Heart left ventricle (tissue), 16 donors: ENCODE measurements at regions not wholly inside any gene's neighbourhood (a gene's known extent, or its start where the extent isn't known, plus 50 kb on each side); places are given as distances from the start of the nearest gene placed in this dataset.

Experiments
- ATAC-seq, 4 donors: fragments of 200-7000 bp; cut with Tn5 transposase; one replicate each; pipeline ENCODE4 v1.9.1; 2020 to 2022; ENCODE audit warnings: moderate library complexity in 4 of 4, mild to moderate bottlenecking in 3 of 4, moderate number of reproducible peaks in 1 of 4
- DNase-seq, 5 donors: peaks; one replicate each; pipeline ENCODE4 v3.0.0-alpha.2; 2020
- H3K27ac ChIP-seq, 12 donors: fragments of 200-600 bp; sonication (generic) in 4 of 12; one replicate each; pipeline versions ENCODE4 v1.5.0 to v1.8.0; 2016 to 2022; ENCODE audit warnings: mild to moderate bottlenecking in 2 of 12
- H3K27me3 ChIP-seq, 9 donors: fragments of 200-600 bp; sonication (generic) in 2 of 9; one replicate each; pipeline versions ENCODE4 v1.5.1 to v1.8.0; 2016 to 2022; ENCODE audit warnings: mild to moderate bottlenecking in 3 of 9
- H3K36me3 ChIP-seq, 9 donors: fragments of 200-600 bp; sonication (generic) in 2 of 9; one replicate each; pipeline versions ENCODE4 v1.5.0 to v1.8.0; 2018 to 2022; ENCODE audit warnings: mild to moderate bottlenecking in 2 of 9
- H3K4me1 ChIP-seq, 12 donors: fragments of 200-600 bp; sonication (generic) in 4 of 12; one replicate each; pipeline versions ENCODE4 v1.5.0 to v1.8.0; 2016 to 2022; ENCODE audit warnings: mild to moderate bottlenecking in 3 of 12
- H3K4me3 ChIP-seq, 12 donors: fragments of 200-600 bp; sonication (generic) in 4 of 12; one replicate each; pipeline versions ENCODE4 v1.5.0 to v1.8.0; 2017 to 2022; ENCODE audit warnings: mild to moderate bottlenecking in 9 of 12, moderate library complexity in 4 of 12
- H3K9me3 ChIP-seq, 12 donors: fragments of 200-600 bp; sonication (generic) in 4 of 12; one replicate each; pipeline versions ENCODE4 v1.5.0 to v1.8.0; 2016 to 2022; ENCODE audit warnings: mild to moderate bottlenecking in 1 of 12
- CTCF ChIP-seq, 12 donors: fragments of 200-600 bp; sonication (generic) in 4 of 12; IDR thresholded peaks; one replicate each; pipeline versions ENCODE4 v1.5.0 to v1.8.0; 2018 to 2022; ENCODE audit warnings: antibody characterized with exemption in 12 of 12, mild to moderate bottlenecking in 5 of 12
- POLR2A ChIP-seq, 2 donors: fragments of 450-650 bp; IDR thresholded peaks; one replicate each; pipeline ENCODE4 v1.6.1; 2017; ENCODE audit warnings: antibody characterized with exemption in 2 of 2, mild to moderate bottlenecking in 2 of 2, moderate library complexity in 2 of 2
- WGBS, 4 donors: extraction: QIAGEN DNeasy Blood & Tissue Kit in 2 of 4; methylation state at CpG; one replicate each; pipeline versions ENCODE4 v1.1.5 to v1.1.7; 2013 to 2018; 5-methylcytosine and 5-hydroxymethylcytosine counted together
- intact Hi-C, 10 donors: fragments of 100-400 bp; cut with DNase I; formaldehyde crosslinking; loops; one replicate each; pipeline versions ENCODE4 v1.11.1 to v1.14.2; 2022
- donor health status: ischemic (EF 13 %, LVEDD 7.1; RV severe dilation, severe dysfunction).
- donor health status: healthy with polysubstance abuse.
- donor health status: DM: no; HTN: yes; CAD: no.
- donor health status: DM: no; HTN: no; CAD: no.
- donor health status: ischemic (EF 25% LVEDD 6.9; RV normal size, moderate dysfunction).
- donor health status: ischemic (EF 25% LVEDD 5.7; RV mildly dilated, moderate dysfunction).
- donor health status: healthy.
- donor health status: DM: yes; HTN: yes; CAD: no.
- donor health status: ischemic (EF 35%, LVEDD 5.7; RV mildly dilated, moderate dysfunction).
- donor health status: nonischemic (EF 11% LVEDD 7.7; RV severe dilation, severe dysfunction).
- donor health status: DM: yes; HTN: yes; CAD: no.
- donor health status: PGD.
- donor health status: ischemic (EF 29% LVEDD 5.4; RV normal size, mild dysfunction).
- donor health status: nonischemic (EF 23%, LVEDD 6.1; RV moderate dilation, normal function).

- Histone ChIP-seq H3K36me3 (no peaks in the 10 kb centered on the region), H3K27ac (no peak overlapping the region), H3K9me3 (peaks cover 0 to 11% (median 0%) of the 10 kb centered on the region in 12 donors), H3K4me3 (no peak overlapping the region), H3K4me1 (no peaks in the 10 kb centered on the region), H3K27me3 (peaks cover 0 to 22% (median 0%) of the 10 kb centered on the region in 9 donors)
- no peak for TF ChIP-seq POLR2A (IDR thresholded peaks at IDR 0.05)
- TF ChIP-seq CTCF (IDR thresholded peaks at IDR 0.05), result no peak
- intact Hi-C loops, result no loop called here
- WGBS, 4 donors, result 37 to 48% (median 45%) methylated on average over 6 of the region's 6 CpGs
- ATAC-seq (no peak), DNase-seq (no peak)
These were observed 250.5 kb upstream of the PRKX start for GRCh38 chrX:3963980-3964379.

- no peak for DNase-seq
- no peak overlapping the region for H3K4me3 ChIP-seq
- peaks cover 0 to 6% (median 0%) of the 10 kb centered on the region in 12 donors for H3K9me3 ChIP-seq
- H3K27me3 ChIP-seq, result peaks cover 0 to 22% (median 0%) of the 10 kb centered on the region in 9 donors
- H3K27ac ChIP-seq, result no peak overlapping the region
- H3K36me3 ChIP-seq, result no peaks in the 10 kb centered on the region
- 4 to 5% (median 5%) methylated on average over 13 of the region's 13 CpGs for WGBS, 4 donors
- intact Hi-C loops, result no loop called here
- ATAC-seq, result no peak
- peak in 9 of 12 donors; percentile 28 to 52 (median 46) for TF ChIP-seq CTCF (IDR thresholded peaks at IDR 0.05)
- TF ChIP-seq POLR2A (IDR thresholded peaks at IDR 0.05), result no peak
- no peaks in the 10 kb centered on the region for H3K4me1 ChIP-seq
These were observed 249.3 kb upstream of the PRKX start for GRCh38 chrX:3962511-3963311.

GRCh38 chrX:3960952-3961351 lies 247.5 kb upstream of the PRKX start:
- peaks cover 0 to 22% (median 0%) of the 10 kb centered on the region in 9 donors for H3K27me3 ChIP-seq
- intact Hi-C loops, result no loop called here
- TF ChIP-seq POLR2A (IDR thresholded peaks at IDR 0.05) (no peak), CTCF (IDR thresholded peaks at IDR 0.05) (no peak)
- H3K9me3 ChIP-seq, result peaks cover 0 to 6% (median 0%) of the 10 kb centered on the region in 12 donors
- no peaks in the 10 kb centered on the region for H3K36me3 ChIP-seq
- no peaks in the 10 kb centered on the region for H3K4me1 ChIP-seq
- H3K27ac ChIP-seq, result no peak overlapping the region
- DNase-seq, result no peak
- no peak overlapping the region for H3K4me3 ChIP-seq
- ATAC-seq, result no peak

GRCh38 chrX:3951859-3952258 lies 238.4 kb upstream of the PRKX start:
- Histone ChIP-seq H3K27me3 (no peaks in the 10 kb centered on the region), H3K27ac (no peak overlapping the region), H3K4me1 (no peaks in the 10 kb centered on the region), H3K4me3 (no peak overlapping the region), H3K36me3 (no peaks in the 10 kb centered on the region), H3K9me3 (peaks cover 0 to 8% (median 0%) of the 10 kb centered on the region in 12 donors)
- ATAC-seq (no peak), DNase-seq (no peak)
- 65 to 78% (median 76%) methylated on average over 2 of the region's 2 CpGs for WGBS, 4 donors
- intact Hi-C loops, result no loop called here
- TF ChIP-seq CTCF (IDR thresholded peaks at IDR 0.05) (no peak), POLR2A (IDR thresholded peaks at IDR 0.05) (no peak)
